Testis (tissue), 2 donors: ENCODE measurements at regions not wholly inside any gene's neighbourhood (a gene's known extent, or its start where the extent isn't known, plus 50 kb on each side); places are given as distances from the start of the nearest gene placed in this dataset.

ENCODE experiments used
- DNase-seq: peaks from one replicate; pipeline ENCODE4 v3.0.0-alpha.2; 2019
- H3K27ac ChIP-seq, 2 donors: fragments of 200-600 bp; sonication (generic); one replicate each; pipeline ENCODE4 v1.5.1; 2019
- H3K27me3 ChIP-seq: fragments of 200-600 bp; sonication (generic); one replicate; pipeline ENCODE4 v1.5.1; 2019
- H3K36me3 ChIP-seq: fragments of 200-600 bp; sonication (generic); one replicate; pipeline ENCODE4 v1.5.1; 2017; ENCODE audit warnings: low read depth; ENCODE audit errors: missing control alignments
- H3K4me1 ChIP-seq: fragments of 200-600 bp; sonication (generic); one replicate; pipeline ENCODE4 v1.5.1; 2019
- H3K4me3 ChIP-seq, 2 donors: fragments of 200-600 bp; sonication (generic); one replicate each; pipeline ENCODE4 v1.5.1; 2017 to 2019
- H3K9me3 ChIP-seq: fragments of 200-600 bp; sonication (generic); one replicate; pipeline ENCODE4 v1.5.1; 2017
- POLR2A ChIP-seq: fragments of 450-650 bp; IDR thresholded peaks from one replicate; pipeline ENCODE4 v1.6.1; 2017; ENCODE audit warnings: antibody characterized with exemption, mild to moderate bottlenecking, moderate library complexity
- WGBS, 2 donors: methylation state at CpG; one replicate each; pipeline ENCODE4 v1.1.5; 2018; 5-methylcytosine and 5-hydroxymethylcytosine counted together
- intact Hi-C: fragments of 100-400 bp; cut with DNase I; formaldehyde crosslinking; loops from one replicate; pipeline ENCODE4 v1.15.1; 2023; ENCODE audit warnings: low total_unique reads
- TF ChIP-seq, protein P1 (sequence below), 3 experiments: fragments of 450-650 bp in 2 of 3; fragments of 200-600 bp in 1 of 3; sonication (generic) in 1 of 3; IDR thresholded peaks; one replicate each; pipeline ENCODE4 v1.5.1; 2016 to 2019; ENCODE audit warnings: antibody characterized with exemption in 3 of 3, mild to moderate bottlenecking in 2 of 3, moderate library complexity in 1 of 3

DNA sequence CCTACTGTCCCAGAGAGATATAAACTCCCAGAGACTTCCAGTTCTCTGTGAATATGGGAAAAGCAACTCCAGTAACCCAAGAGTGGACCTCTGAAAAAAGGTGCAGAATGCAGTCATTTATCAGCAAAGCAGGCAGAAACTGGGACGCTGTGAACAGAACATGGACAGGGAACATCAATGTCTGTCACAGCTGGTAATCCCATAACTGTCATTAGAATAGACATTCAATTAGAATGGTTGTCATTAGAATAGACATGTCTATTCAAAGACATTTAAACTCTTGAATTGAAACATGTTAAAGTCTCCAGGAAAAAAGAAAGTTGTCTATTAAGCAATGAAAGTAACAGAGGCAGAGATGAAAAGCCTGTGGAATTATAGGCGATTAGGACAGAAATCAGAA, 302.1 kb downstream of the BTBD3 start:
- Histone ChIP-seq H3K4me3 (no peak overlapping the region), H3K27me3 (no peaks in the 10 kb centered on the region), H3K36me3 (no peaks in the 10 kb centered on the region), H3K27ac (no peak overlapping the region), H3K4me1 (no peaks in the 10 kb centered on the region), H3K9me3 (no peaks in the 10 kb centered on the region)
- no peak for DNase-seq
- TF ChIP-seq, protein P1, sequence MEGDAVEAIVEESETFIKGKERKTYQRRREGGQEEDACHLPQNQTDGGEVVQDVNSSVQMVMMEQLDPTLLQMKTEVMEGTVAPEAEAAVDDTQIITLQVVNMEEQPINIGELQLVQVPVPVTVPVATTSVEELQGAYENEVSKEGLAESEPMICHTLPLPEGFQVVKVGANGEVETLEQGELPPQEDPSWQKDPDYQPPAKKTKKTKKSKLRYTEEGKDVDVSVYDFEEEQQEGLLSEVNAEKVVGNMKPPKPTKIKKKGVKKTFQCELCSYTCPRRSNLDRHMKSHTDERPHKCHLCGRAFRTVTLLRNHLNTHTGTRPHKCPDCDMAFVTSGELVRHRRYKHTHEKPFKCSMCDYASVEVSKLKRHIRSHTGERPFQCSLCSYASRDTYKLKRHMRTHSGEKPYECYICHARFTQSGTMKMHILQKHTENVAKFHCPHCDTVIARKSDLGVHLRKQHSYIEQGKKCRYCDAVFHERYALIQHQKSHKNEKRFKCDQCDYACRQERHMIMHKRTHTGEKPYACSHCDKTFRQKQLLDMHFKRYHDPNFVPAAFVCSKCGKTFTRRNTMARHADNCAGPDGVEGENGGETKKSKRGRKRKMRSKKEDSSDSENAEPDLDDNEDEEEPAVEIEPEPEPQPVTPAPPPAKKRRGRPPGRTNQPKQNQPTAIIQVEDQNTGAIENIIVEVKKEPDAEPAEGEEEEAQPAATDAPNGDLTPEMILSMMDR (IDR thresholded peaks at IDR 0.05): no peak
- TF ChIP-seq POLR2A: no peak
- intact Hi-C loops: no loop called here
- WGBS, 2 donors: 86 to 91% methylated on average over 2 of the region's 2 CpGs

DNA sequence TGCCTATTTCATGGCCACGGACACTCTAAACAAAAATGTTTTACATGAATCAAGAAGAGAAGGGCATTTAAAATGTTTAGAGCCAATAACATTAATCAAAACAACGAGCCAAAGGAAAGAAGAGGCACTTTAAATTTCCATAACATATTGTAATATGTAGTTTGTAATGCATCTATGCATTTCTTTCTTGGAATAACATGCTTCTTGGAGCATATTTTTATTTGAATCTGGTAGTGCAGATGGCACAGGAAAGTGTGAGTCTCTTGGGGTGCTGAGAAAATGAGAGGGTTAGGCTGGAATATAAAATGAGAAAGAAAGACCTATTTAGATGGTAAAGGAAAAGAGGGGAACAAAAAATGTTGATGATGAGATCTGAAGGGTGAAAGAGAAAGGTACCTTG, 305.4 kb downstream of the BTBD3 start:
- H3K36me3 ChIP-seq: no peaks in the 10 kb centered on the region
- no peak for DNase-seq
- TF ChIP-seq, protein P1 (IDR thresholded peaks at IDR 0.05): no peak
- TF ChIP-seq POLR2A: no peak
- 88 to 89% methylated on average over 2 of the region's 2 CpGs for WGBS, 2 donors
- intact Hi-C loops: no loop called here
- H3K9me3 ChIP-seq: no peaks in the 10 kb centered on the region
- no peak overlapping the region for H3K27ac ChIP-seq
- no peak overlapping the region for H3K4me3 ChIP-seq
- no peaks in the 10 kb centered on the region for H3K4me1 ChIP-seq
- no peaks in the 10 kb centered on the region for H3K27me3 ChIP-seq

DNA sequence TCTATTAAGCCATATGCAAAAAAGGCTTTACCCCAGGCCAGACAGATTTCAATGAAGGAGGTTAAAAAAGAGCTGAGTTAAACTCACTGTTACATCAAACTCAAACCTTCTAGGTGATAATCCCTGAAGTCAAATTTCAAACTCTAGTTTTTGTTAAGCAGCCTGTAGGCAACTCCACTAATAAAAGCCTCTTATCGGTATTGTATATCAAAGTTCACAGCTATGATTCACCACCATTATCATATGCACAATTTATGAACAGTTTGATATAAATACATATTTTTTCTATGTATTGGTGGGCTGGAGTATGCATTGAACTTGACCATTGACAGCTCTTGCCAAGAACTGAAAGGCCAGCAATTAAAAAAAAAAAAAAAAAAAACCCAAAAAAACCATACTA, 308.2 kb downstream of the BTBD3 start:
- no peak overlapping the region for H3K27ac ChIP-seq
- no peak for DNase-seq
- WGBS, 2 donors: 92 to 97% methylated on average over 1 of the region's 1 CpG
- intact Hi-C loops: no loop called here
- TF ChIP-seq, protein P1 (IDR thresholded peaks at IDR 0.05): no peak
- TF ChIP-seq POLR2A: no peak
- H3K4me3 ChIP-seq: no peak overlapping the region
- H3K4me1 ChIP-seq: no peaks in the 10 kb centered on the region
- no peaks in the 10 kb centered on the region for H3K9me3 ChIP-seq
- H3K36me3 ChIP-seq: no peaks in the 10 kb centered on the region
- no peaks in the 10 kb centered on the region for H3K27me3 ChIP-seq

DNA sequence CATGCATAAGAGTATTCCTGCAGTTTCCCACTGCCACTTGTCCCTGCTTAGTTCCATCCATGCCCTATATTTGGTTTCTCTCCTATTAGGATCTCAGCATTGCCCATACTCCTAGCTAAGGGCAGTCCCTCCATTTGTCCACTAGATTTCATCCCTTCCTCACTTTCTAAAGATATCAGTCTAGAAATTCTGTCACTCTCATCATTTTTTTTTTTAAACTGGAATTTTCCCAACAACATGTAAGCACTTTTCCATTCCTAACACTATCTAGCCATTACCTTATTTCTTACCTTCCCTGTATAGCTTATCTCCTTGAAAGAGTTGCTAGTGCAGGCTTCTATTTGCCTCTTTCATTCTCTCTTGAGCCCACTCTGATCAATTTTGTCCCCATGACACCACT, 312.2 kb downstream of the BTBD3 start:
- Histone ChIP-seq H3K27me3 (no peaks in the 10 kb centered on the region), H3K4me1 (no peaks in the 10 kb centered on the region), H3K27ac (no peak overlapping the region), H3K4me3 (no peak overlapping the region), H3K9me3 (no peaks in the 10 kb centered on the region), H3K36me3 (no peaks in the 10 kb centered on the region)
- TF ChIP-seq, protein P1 (IDR thresholded peaks at IDR 0.05): no peak
- TF ChIP-seq POLR2A: no peak
- intact Hi-C loops: no loop called here
- no peak for DNase-seq

GRCh38 chr20:12237772-12238171, 320.1 kb downstream of the BTBD3 start:
- no peak overlapping the region for H3K4me3 ChIP-seq
- no peaks in the 10 kb centered on the region for H3K4me1 ChIP-seq
- H3K36me3 ChIP-seq: no peaks in the 10 kb centered on the region
- no peaks in the 10 kb centered on the region for H3K9me3 ChIP-seq
- 57 to 73% methylated on average over 6 of the region's 6 CpGs for WGBS, 2 donors
- DNase-seq: no peak
- H3K27me3 ChIP-seq: no peaks in the 10 kb centered on the region
- intact Hi-C loops: no loop called here
- no peak overlapping the region for H3K27ac ChIP-seq
- no peak for TF ChIP-seq POLR2A
- TF ChIP-seq, protein P1 (IDR thresholded peaks at IDR 0.05): no peak
